ENCODE measurements at regions not wholly inside any gene's neighbourhood (a gene's known extent, or its start where the extent isn't known, plus 50 kb on each side); places are given as distances from the start of the nearest gene placed in this dataset.

GRCh38 chr9:4381744-4382143 is 81.9 kb upstream of the GLIS3 start:
- DNase-seq: no peak
- no peaks in the 10 kb centered on the region for H3K36me3 Mint-ChIP-seq (ENCODE audit: low read depth)
- no peak overlapping the region for H3K27ac Mint-ChIP-seq
- H3K9me3 Mint-ChIP-seq: no peaks in the 10 kb centered on the region
- CTCF ChIA-PET: interaction anchor here (0.5 to 2.5 kb wide), 2 partner anchors 258 to 347 kb away, joined by 3 to 12 read pairs; no protein-coding TSS in a partner anchor
- intact Hi-C loops (cut with micrococcal nuclease): loop anchor here (1.0 to 5.0 kb wide), 4 partner anchors 168 to 606 kb away; partner anchors contain the start of genes AK3 and JAK2
- H3K4me3 Mint-ChIP-seq: no peak overlapping the region
- H3K27me3 Mint-ChIP-seq (ENCODE audit: low read depth): no peaks in the 10 kb centered on the region
- no peaks in the 10 kb centered on the region for H3K4me1 Mint-ChIP-seq (ENCODE audit: low read depth)

GRCh38 chr9:4380406-4380805 is 80.5 kb upstream of the GLIS3 start:
- Mint-ChIP-seq H3K4me3 (no peak overlapping the region), H3K36me3 (ENCODE audit: low read depth) (no peaks in the 10 kb centered on the region), H3K4me1 (ENCODE audit: low read depth) (no peaks in the 10 kb centered on the region), H3K27me3 (ENCODE audit: low read depth) (no peaks in the 10 kb centered on the region), H3K27ac (no peak overlapping the region), H3K9me3 (no peaks in the 10 kb centered on the region)
- CTCF ChIA-PET: interaction anchor here (0.8 to 2.3 kb wide), 2 partner anchors 65 to 1139 kb away, joined by 4 to 8 read pairs; no protein-coding TSS in a partner anchor
- no peak for DNase-seq
- intact Hi-C loops (cut with micrococcal nuclease): loop anchor here (5.0 kb wide), 2 partner anchors 362 to 607 kb away; partner anchors contain the start of genes AK3 and JAK2

DNA sequence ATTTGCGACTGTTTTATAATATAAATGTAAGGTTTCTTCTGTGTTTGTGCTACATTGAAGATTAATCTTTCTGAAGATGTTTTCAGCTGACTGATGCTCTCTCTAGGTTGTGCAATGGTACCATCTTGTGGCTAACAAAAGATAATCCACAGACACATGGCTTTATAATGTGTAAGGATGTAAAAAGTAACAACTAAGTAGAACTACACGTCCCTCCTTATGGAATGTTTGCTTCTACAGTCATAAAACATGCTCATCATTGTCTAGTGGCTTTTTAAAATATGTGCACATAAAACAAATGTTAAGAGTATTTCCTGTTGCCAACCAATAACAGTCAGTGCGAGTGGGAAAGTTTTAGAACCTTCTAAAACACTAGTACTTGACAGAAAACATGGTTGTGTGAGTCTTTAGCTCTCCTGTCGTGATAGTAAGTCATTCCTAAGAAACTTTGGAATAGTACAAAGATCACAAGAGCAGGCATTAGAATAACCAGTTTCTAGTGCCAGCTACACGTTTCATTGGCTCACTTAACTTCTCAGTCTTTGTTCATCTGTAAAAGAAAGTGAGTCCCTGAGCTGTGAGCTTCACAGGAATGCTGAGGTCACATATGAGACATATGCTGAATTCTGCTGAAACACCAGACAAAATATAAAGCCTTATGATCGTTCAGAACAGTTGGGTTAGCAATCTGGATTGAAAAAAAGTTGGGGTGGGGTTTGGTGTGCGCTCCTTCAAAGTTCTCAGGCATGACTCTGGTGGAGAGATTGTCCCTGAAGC is 75.7 kb upstream of the GLIS3 start:
- DNase-seq: no peak
- Mint-ChIP-seq H3K27me3 (ENCODE audit: low read depth) (peaks cover 3% of the 10 kb centered on the region), H3K36me3 (ENCODE audit: low read depth) (no peaks in the 10 kb centered on the region), H3K4me1 (ENCODE audit: low read depth) (no peaks in the 10 kb centered on the region), H3K27ac (no peak overlapping the region), H3K4me3 (no peak overlapping the region), H3K9me3 (no peaks in the 10 kb centered on the region)
- intact Hi-C loops (cut with micrococcal nuclease): loop anchor here (2.0 kb wide), 2 partner anchors 61 to 643 kb away; no protein-coding TSS in a partner anchor
- CTCF ChIA-PET: interaction anchor here (1.0 to 2.6 kb wide), 4 partner anchors 9 to 60 kb away, joined by 3 to 10 read pairs (median 6); no protein-coding TSS in a partner anchor

DNA sequence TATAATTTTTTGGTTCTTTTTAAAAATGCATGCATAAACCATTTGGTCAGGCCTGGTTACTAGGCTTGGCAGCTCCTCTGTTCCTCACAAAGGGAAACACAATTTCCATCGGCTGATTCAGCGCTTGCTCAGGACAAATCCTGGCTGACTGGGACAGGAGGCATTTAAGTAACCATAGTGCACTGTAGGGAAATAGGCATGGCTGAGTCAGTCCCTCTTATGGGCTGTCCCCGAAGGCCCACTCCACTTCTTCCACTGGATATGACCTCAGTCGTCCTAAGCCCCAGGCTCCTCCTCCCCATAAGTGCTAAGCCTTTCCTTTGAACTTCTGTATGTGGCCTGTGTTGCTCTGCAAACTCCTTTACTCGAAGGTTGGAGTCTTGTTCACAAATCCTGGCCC is 71.2 kb upstream of the GLIS3 start:
- H3K27me3 Mint-ChIP-seq (ENCODE audit: low read depth): peaks cover 3% of the 10 kb centered on the region
- no peak overlapping the region for H3K27ac Mint-ChIP-seq
- H3K4me3 Mint-ChIP-seq: no peak overlapping the region
- CTCF ChIA-PET: no interaction called here
- no peak for DNase-seq
- H3K9me3 Mint-ChIP-seq: no peaks in the 10 kb centered on the region
- intact Hi-C loops (cut with micrococcal nuclease): no loop called here
- no peaks in the 10 kb centered on the region for H3K4me1 Mint-ChIP-seq (ENCODE audit: low read depth)
- no peaks in the 10 kb centered on the region for H3K36me3 Mint-ChIP-seq (ENCODE audit: low read depth)

DNA sequence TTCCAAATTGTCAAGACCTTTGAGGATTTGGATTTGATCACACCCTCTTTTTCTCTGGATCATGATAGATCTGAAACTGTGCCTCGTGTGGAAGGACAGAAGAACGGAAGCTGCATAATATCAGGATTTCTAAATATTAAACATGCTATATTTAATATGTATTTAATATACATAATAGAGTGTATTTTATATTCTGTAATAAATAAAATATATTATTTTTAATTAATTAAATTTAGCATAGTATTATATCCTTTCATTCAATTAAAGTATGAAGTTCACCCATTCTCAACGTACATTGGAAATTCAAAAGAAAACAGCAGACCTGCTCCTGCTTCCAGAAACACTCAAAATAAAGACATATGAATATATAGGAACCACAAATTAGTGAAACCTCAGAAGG is 70.6 kb upstream of the GLIS3 start:
- CTCF ChIA-PET: no interaction called here

DNA sequence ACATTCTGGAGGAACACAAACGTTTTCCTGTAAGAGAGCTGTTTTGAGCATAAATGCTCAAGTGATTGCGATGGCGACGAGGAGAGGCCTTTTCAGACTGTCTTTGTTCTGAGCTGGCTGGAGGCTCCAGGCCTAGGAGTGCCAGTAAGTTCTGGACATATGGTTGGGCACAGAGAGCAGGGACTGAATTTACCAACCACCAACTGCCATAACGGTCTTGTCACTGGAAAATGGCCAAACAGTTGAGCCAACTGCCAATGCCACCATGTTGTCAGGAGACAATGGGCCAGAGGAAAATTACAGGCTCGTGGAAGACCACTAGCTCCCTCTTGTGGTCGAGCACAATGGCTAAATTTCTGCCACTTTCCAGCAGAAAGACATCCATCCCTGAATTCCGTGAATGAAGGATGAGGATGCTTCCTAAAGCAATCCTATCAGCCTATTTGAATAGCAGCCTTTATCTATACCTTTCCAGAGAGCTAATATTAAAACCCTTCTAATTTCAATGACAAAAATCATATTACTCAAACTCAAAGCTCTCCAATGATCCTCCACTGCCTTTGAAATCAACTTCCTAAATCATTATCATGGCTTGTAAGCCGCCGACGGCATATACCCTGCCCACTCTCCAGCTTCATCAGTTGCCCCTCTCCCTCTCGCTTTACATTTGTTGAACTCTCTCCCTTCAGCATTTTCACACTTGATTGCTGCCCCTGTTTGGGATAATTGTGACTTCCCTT is 66.9 kb upstream of the GLIS3 start:
- no peak overlapping the region for H3K27ac Mint-ChIP-seq
- intact Hi-C loops (cut with micrococcal nuclease): loop anchor here (1.0 to 5.0 kb wide), 5 partner anchors 51 to 1509 kb away; no protein-coding TSS in a partner anchor
- H3K4me3 Mint-ChIP-seq: no peak overlapping the region
- peaks cover 3% of the 10 kb centered on the region for H3K4me1 Mint-ChIP-seq (ENCODE audit: low read depth)
- H3K36me3 Mint-ChIP-seq (ENCODE audit: low read depth): no peaks in the 10 kb centered on the region
- DNase-seq: peak; percentile 60
- no peaks in the 10 kb centered on the region for H3K9me3 Mint-ChIP-seq
- no peaks in the 10 kb centered on the region for H3K27me3 Mint-ChIP-seq (ENCODE audit: low read depth)
- CTCF ChIA-PET: interaction anchor here (0.5 to 4.8 kb wide), 27 partner anchors 9 to 926 kb away, joined by 3 to 106 read pairs (median 4); partner anchors contain the start of gene PLPP6

More for the DNA sequence above, 70.6 kb upstream of the GLIS3 start:
- no peak overlapping the region for H3K27ac Mint-ChIP-seq
- H3K9me3 Mint-ChIP-seq: no peaks in the 10 kb centered on the region
- no peak for DNase-seq
- peaks cover 3% of the 10 kb centered on the region for H3K27me3 Mint-ChIP-seq (ENCODE audit: low read depth)
- no peaks in the 10 kb centered on the region for H3K36me3 Mint-ChIP-seq (ENCODE audit: low read depth)
- intact Hi-C loops (cut with micrococcal nuclease): no loop called here
- no peaks in the 10 kb centered on the region for H3K4me1 Mint-ChIP-seq (ENCODE audit: low read depth)
- no peak overlapping the region for H3K4me3 Mint-ChIP-seq

GRCh38 chr9:4365055-4365454 is 65.2 kb upstream of the GLIS3 start:
- Mint-ChIP-seq H3K4me3 (no peak overlapping the region), H3K9me3 (no peaks in the 10 kb centered on the region), H3K27me3 (ENCODE audit: low read depth) (no peaks in the 10 kb centered on the region), H3K4me1 (ENCODE audit: low read depth) (peaks cover 3% of the 10 kb centered on the region), H3K36me3 (ENCODE audit: low read depth) (no peaks in the 10 kb centered on the region), H3K27ac (no peak overlapping the region)
- CTCF ChIA-PET: interaction anchor here (1.1 to 4.8 kb wide), 4 partner anchors 10 to 367 kb away, joined by 3 to 106 read pairs (median 25); no protein-coding TSS in a partner anchor
- DNase-seq: peak; percentile 53
- intact Hi-C loops (cut with micrococcal nuclease): loop anchor here (1.0 to 5.0 kb wide), 3 partner anchors 20 to 1508 kb away; no protein-coding TSS in a partner anchor

DNA sequence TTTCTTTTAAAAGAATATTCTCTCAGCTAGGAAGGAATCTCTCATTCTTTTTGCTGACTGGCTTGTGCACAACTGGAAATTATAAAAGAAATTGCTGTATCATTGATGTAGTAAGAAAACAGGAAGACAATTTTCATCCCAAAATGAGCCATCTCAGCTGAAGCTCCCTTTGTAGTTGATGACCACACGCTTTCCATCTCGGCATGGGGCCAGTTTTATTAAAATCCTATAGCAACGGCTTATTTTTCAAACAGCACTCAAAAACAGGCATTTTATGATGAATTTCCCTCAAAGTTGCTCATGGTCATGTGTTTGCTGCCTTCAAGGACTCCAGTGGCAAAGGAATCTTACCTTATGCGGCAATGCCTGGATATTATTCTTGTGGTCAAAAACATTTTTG is 62.4 kb upstream of the GLIS3 start:
- Mint-ChIP-seq H3K27ac (no peak overlapping the region), H3K9me3 (no peaks in the 10 kb centered on the region), H3K4me1 (ENCODE audit: low read depth) (peaks cover 3% of the 10 kb centered on the region), H3K36me3 (ENCODE audit: low read depth) (no peaks in the 10 kb centered on the region), H3K27me3 (ENCODE audit: low read depth) (peaks cover 3% of the 10 kb centered on the region), H3K4me3 (no peak overlapping the region)
- intact Hi-C loops (cut with micrococcal nuclease): no loop called here
- CTCF ChIA-PET: interaction anchor here (2.1 kb wide), 1 partner anchor 46 kb away, joined by 5 read pairs; no protein-coding TSS in a partner anchor
- DNase-seq: no peak

- no peak for DNase-seq
- Mint-ChIP-seq H3K27ac (no peak overlapping the region), H3K27me3 (ENCODE audit: low read depth) (peaks cover 3% of the 10 kb centered on the region), H3K9me3 (no peaks in the 10 kb centered on the region), H3K4me1 (ENCODE audit: low read depth) (no peaks in the 10 kb centered on the region), H3K36me3 (ENCODE audit: low read depth) (no peaks in the 10 kb centered on the region), H3K4me3 (no peak overlapping the region)
- CTCF ChIA-PET: interaction anchor here (0.6 kb wide), 1 partner anchor 377 kb away, joined by 4 read pairs; no protein-coding TSS in a partner anchor
- intact Hi-C loops (cut with micrococcal nuclease): no loop called here
Observed at GRCh38 chr9:4359016-4359415, 59.1 kb upstream of the GLIS3 start.

DNA sequence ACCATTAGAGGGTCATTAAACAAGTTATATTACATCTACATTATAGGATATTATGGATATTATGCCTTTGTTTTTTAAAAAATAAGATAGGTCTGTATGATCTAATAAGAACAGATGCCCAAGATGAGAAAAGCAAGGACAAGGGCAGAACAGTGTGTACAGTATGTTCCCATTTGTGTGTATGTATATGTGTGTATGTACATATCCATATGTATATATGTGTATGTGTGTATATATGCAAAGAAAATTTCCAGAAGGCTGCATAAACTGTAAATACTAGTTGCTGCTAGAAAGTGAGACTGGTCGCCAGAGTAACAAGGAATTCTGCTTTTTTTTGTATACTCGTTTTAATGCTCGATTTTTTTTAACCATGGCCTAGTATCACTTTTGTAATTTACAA is 58.1 kb upstream of the GLIS3 start:
- H3K36me3 Mint-ChIP-seq (ENCODE audit: low read depth): no peaks in the 10 kb centered on the region
- no peak overlapping the region for H3K27ac Mint-ChIP-seq
- CTCF ChIA-PET: no interaction called here
- H3K4me3 Mint-ChIP-seq: no peak overlapping the region
- no peaks in the 10 kb centered on the region for H3K9me3 Mint-ChIP-seq
- DNase-seq: no peak
- peaks cover 3% of the 10 kb centered on the region for H3K27me3 Mint-ChIP-seq (ENCODE audit: low read depth)
- intact Hi-C loops (cut with micrococcal nuclease): no loop called here
- no peaks in the 10 kb centered on the region for H3K4me1 Mint-ChIP-seq (ENCODE audit: low read depth)

GRCh38 chr9:4356306-4356705 is 56.4 kb upstream of the GLIS3 start:
- intact Hi-C loops (cut with micrococcal nuclease): no loop called here
- DNase-seq: no peak
- no peaks in the 10 kb centered on the region for H3K36me3 Mint-ChIP-seq (ENCODE audit: low read depth)
- peaks cover 3% of the 10 kb centered on the region for H3K27me3 Mint-ChIP-seq (ENCODE audit: low read depth)
- CTCF ChIA-PET: interaction anchor here (1.4 to 4.7 kb wide), 3 partner anchors 10 to 40 kb away, joined by 3 to 22 read pairs (median 6); no protein-coding TSS in a partner anchor
- H3K4me1 Mint-ChIP-seq (ENCODE audit: low read depth): no peaks in the 10 kb centered on the region
- H3K4me3 Mint-ChIP-seq: no peak overlapping the region
- no peak overlapping the region for H3K27ac Mint-ChIP-seq
- H3K9me3 Mint-ChIP-seq: no peaks in the 10 kb centered on the region

DNA sequence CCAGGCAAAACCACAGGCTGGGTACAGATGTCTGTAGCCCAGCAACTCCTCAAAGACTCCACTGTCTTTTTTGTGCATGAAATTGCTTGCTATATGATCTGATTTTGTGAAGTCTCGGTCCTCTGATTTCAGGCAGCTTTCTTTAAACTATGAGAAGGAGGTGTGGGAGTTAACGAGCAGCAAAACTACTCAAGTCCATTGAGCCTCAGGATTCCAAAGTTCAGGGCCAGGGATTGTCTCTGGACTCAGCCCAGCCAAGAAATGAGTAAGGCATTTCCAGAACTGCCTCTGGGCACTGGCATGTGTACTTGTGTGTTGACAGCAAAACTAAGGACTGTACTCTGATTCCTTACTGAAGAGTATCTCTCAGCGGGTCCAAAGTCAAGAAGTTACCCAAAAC is 53.4 kb upstream of the GLIS3 start:
- intact Hi-C loops (cut with micrococcal nuclease): no loop called here
- CTCF ChIA-PET: interaction anchor here (4.7 kb wide), 1 partner anchor 13 kb away, joined by 22 read pairs; no protein-coding TSS in a partner anchor

More for the DNA sequence above, 53.4 kb upstream of the GLIS3 start:
- Mint-ChIP-seq H3K4me1 (ENCODE audit: low read depth) (no peaks in the 10 kb centered on the region), H3K27ac (no peak overlapping the region), H3K27me3 (ENCODE audit: low read depth) (no peaks in the 10 kb centered on the region), H3K9me3 (no peaks in the 10 kb centered on the region), H3K4me3 (no peak overlapping the region), H3K36me3 (ENCODE audit: low read depth) (no peaks in the 10 kb centered on the region)
- no peak for DNase-seq
